NB4 (cell line): ENCODE measurements at regions not wholly inside any gene's neighbourhood (a gene's known extent, or its start where the extent isn't known, plus 50 kb on each side); places are given as distances from the start of the nearest gene placed in this dataset.

Experiments used
- DNase-seq: peaks from one replicate; pipeline ENCODE4 v3.0.0; 2010; ENCODE audit warnings: low read depth
- H3K4me3 ChIP-seq: one replicate; pipeline ENCODE4 v1.5.1; 2011; ENCODE audit warnings: mild to moderate bottlenecking, low read depth, low read length, moderate library complexity
- CTCF ChIP-seq: IDR thresholded peaks from one replicate; pipeline ENCODE4 v1.5.1; 2012; ENCODE audit warnings: low read depth, low read length
- MYC ChIP-seq: IDR thresholded peaks from 2 replicates; pipeline ENCODE4 v1.6.1; 2011; ENCODE audit warnings: low read depth, low read length
- POLR2A ChIP-seq: IDR thresholded peaks from 2 replicates; pipeline ENCODE4 v1.6.1; 2011; ENCODE audit warnings: mild to moderate bottlenecking; ENCODE audit not compliant: insufficient read length; ENCODE audit errors: extremely low read depth
- TF ChIP-seq, protein P1 (sequence below): IDR thresholded peaks from 2 replicates; pipeline ENCODE4 v1.6.1; 2011; ENCODE audit warnings: low read depth, low read length

DNA sequence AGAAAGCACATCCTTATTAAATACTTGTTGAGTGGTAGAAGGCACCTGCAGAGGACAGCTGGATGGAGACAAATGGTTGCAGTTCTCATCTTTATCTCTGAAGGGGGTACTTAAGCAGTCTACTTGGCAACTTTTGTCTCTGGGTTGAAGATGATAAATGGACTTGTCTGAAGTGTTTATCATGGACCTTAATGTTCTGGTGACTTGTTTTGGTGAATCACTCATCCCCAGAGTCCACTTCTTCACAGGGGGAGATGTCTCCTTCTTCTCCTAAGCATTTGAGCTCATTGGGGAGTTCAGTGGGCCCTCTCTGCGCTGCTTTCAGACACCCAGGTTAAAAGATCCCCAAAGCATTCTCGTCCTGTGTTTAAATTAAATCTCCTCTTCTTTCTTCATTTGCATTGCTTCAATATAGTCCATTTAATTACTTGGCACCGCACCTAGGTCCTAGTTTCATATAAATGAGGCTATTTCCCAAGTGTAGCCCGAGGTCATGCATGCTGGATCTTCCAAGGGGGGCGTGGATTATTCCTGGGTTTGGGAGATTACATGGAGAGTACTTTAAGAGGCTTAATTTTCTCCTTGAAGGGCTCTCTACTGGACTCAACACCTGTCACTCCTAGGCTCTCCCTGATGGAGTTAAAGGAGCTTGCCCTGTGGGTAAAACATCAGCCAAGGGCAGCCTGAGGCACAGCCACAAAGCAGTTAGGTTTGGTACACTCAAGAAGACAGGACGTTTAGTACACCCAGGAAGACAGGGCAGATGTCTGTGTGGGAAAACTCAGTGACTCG lies 239.3 kb upstream of the C2CD4B start:
- H3K4me3 ChIP-seq: no peak overlapping the region
- no peak for TF ChIP-seq CTCF
- no peak for TF ChIP-seq MYC
- TF ChIP-seq, protein P1, sequence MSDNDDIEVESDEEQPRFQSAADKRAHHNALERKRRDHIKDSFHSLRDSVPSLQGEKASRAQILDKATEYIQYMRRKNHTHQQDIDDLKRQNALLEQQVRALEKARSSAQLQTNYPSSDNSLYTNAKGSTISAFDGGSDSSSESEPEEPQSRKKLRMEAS: no peak
- no peak for TF ChIP-seq POLR2A
- DNase-seq: no peak

DNA sequence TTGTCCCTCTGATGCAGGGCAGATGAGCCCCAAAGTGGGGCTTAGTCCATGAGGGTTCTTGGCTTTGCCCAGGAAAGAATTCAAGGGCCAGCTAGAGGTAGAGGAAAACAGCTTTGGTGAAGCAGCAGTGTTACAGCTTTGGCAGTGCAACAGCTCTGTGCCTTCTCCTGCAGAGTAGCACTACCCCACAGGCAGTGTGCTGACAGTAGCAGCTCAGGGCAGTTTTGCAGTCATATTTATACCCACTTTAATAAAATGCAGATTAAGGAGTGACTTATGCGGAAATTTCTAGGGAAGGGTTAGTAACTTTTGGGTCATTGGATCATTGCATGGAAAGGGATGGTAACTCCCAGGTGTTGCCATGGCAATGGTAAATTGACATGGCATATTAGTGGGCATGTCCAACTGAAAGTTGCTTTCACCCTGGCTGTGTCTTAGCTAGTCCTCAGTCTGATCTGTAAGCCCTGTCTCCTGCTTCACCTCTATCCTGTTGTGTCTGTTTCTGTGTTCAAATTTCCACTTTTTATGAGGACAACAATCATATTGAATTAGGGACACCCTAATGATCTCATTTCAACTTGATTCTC lies 241.3 kb upstream of the C2CD4B start:
- TF ChIP-seq MYC: no peak
- TF ChIP-seq, protein P1: no peak
- no peak for TF ChIP-seq CTCF
- no peak for TF ChIP-seq POLR2A
- no peak overlapping the region for H3K4me3 ChIP-seq
- no peak for DNase-seq

DNA sequence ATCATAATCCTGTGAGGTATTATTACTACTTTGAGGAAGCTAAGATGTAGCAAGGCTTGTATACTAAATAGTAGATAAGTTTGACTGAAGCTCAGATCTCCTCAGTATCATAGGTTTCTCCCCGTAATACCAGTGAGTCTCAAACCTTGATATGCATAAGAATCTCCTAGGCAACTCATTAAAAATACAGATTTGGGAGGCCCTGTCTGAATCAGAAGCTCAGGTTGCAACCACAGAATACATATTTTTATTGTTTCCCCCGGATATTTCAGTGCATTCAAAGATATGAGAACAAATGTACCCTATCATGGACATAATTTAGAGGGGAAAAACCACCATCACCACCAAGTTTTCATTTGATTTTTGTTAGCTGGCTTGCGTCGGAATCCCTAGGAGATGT lies 242.1 kb upstream of the C2CD4B start:
- DNase-seq: no peak
- H3K4me3 ChIP-seq: no peak overlapping the region
- TF ChIP-seq, protein P1: no peak
- no peak for TF ChIP-seq POLR2A
- TF ChIP-seq CTCF: no peak
- TF ChIP-seq MYC: no peak

GRCh38 chr15:62407962-62408361 lies 242.9 kb upstream of the C2CD4B start:
- H3K4me3 ChIP-seq: no peak overlapping the region
- DNase-seq: no peak
- TF ChIP-seq MYC (no peak), CTCF (no peak)

GRCh38 chr15:62409466-62409865 lies 244.4 kb upstream of the C2CD4B start:
- TF ChIP-seq MYC (no peak), CTCF (no peak), POLR2A (no peak)
- TF ChIP-seq, protein P1: no peak
- no peak overlapping the region for H3K4me3 ChIP-seq
- DNase-seq: no peak
